GM06990 (cell line): ENCODE measurements at regions not wholly inside any gene's neighbourhood (a gene's known extent, or its start where the extent isn't known, plus 50 kb on each side); places are given as distances from the start of the nearest gene placed in this dataset.

Experiments used
- DNase-seq: peaks from one replicate; pipeline ENCODE4 v3.0.0-alpha.2; 2011; ENCODE audit not compliant: insufficient read length; ENCODE audit errors: extremely low read depth
- H3K27me3 ChIP-seq: replicated peaks from 2 replicates; pipeline ENCODE4 v1.6.0; 2011; ENCODE audit warnings: low read length; ENCODE audit not compliant: control insufficient read depth, insufficient read depth
- H3K36me3 ChIP-seq: 2 replicates; pipeline ENCODE4 v1.5.1; 2011; ENCODE audit warnings: low read length; ENCODE audit not compliant: control insufficient read depth, insufficient read depth
- H3K4me3 ChIP-seq: replicated peaks from 2 replicates; pipeline ENCODE4 v1.5.1; 2011; ENCODE audit warnings: low read depth, mild to moderate bottlenecking, control low read depth, low read length
- CTCF ChIP-seq: IDR thresholded peaks from 2 replicates; pipeline ENCODE4 v1.5.1; 2011; ENCODE audit warnings: low read length, control low read depth, mild to moderate bottlenecking, inconsistent platforms; ENCODE audit not compliant: insufficient read depth, poor library complexity, severe bottlenecking

DNA sequence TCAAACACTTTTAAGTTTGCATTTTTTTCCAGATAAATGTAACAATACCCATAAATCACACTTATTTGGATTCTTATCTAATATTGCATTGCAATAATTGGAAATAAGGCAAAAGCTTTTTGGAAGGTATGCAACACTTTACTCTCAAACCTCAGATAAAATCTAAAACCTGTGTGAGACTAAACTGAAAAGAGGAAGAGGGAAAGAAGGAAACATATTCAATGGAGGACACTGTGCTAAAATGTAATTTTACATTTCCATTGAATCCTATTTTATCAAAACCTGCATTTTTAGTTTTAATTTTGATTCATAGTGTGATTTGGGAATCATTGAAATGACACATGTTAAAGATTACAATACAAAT is 99.4 kb downstream of the HPGD start:
- TF ChIP-seq CTCF, result no peak
- no peaks in the 10 kb centered on the region for H3K36me3 ChIP-seq
- no peak overlapping the region for H3K4me3 ChIP-seq
- H3K27me3 ChIP-seq, result no peaks in the 10 kb centered on the region
- DNase-seq, result no peak

DNA sequence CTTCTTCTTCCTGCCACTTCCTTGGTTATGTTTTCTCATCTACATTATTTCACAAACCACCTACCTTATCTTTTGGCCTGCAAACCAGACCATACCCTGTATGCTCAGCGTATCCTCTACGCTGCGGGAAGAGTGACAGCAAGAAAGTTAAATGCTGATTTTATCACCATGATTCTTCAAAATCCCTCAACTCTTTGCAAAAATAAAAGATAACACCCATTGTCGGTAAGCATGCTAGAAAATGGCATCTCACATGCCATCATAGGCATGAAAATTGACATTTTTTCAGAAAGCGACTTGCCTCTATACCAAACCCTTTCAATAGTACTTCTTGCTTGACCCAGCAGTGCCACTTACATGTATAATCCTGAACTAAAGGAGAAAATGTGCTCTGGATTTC is 102.0 kb downstream of the HPGD start:
- H3K4me3 ChIP-seq, result no peak overlapping the region
- TF ChIP-seq CTCF, result no peak
- DNase-seq, result no peak
- H3K27me3 ChIP-seq, result no peaks in the 10 kb centered on the region
- no peaks in the 10 kb centered on the region for H3K36me3 ChIP-seq

- Histone ChIP-seq H3K4me3 (no peak overlapping the region), H3K27me3 (no peaks in the 10 kb centered on the region), H3K36me3 (no peaks in the 10 kb centered on the region)
- TF ChIP-seq CTCF, result no peak
- DNase-seq, result no peak
Observed at GRCh38 chr4:174418640-174419212, 103.6 kb downstream of the HPGD start.

GRCh38 chr4:174408841-174409552 is 113.3 kb downstream of the HPGD start:
- H3K36me3 ChIP-seq, result no peaks in the 10 kb centered on the region
- no peak for TF ChIP-seq CTCF
- H3K4me3 ChIP-seq, result no peak overlapping the region
- no peaks in the 10 kb centered on the region for H3K27me3 ChIP-seq
- no peak for DNase-seq

GRCh38 chr4:174406383-174406782 is 115.9 kb downstream of the HPGD start:
- TF ChIP-seq CTCF, result no peak
- no peaks in the 10 kb centered on the region for H3K27me3 ChIP-seq
- no peak for DNase-seq
- no peak overlapping the region for H3K4me3 ChIP-seq
- no peaks in the 10 kb centered on the region for H3K36me3 ChIP-seq
